Peyer's patch (tissue), 4 donors: ENCODE measurements at regions not wholly inside any gene's neighbourhood (a gene's known extent, or its start where the extent isn't known, plus 50 kb on each side); places are given as distances from the start of the nearest gene placed in this dataset.

Source experiments
- DNase-seq, 3 donors: peaks; one replicate each; pipeline ENCODE4 v3.0.0-alpha.2; 2017 to 2019
- H3K27ac ChIP-seq, 4 donors: fragments of 200-600 bp; sonication (generic); one replicate each; pipeline ENCODE4 v1.5.1; 2016 to 2019
- H3K27me3 ChIP-seq, 2 donors: fragments of 200-600 bp; sonication (generic); one replicate each; pipeline ENCODE4 v1.5.1; 2019
- H3K36me3 ChIP-seq, 3 donors: fragments of 200-600 bp; sonication (generic); one replicate each; pipeline ENCODE4 v1.5.1; 2016 to 2019
- H3K4me1 ChIP-seq, 4 donors: fragments of 200-600 bp; sonication (generic); one replicate each; pipeline ENCODE4 v1.5.1; 2016 to 2019
- H3K4me3 ChIP-seq, 4 donors: fragments of 200-600 bp; sonication (generic); 1 replicate in 3 of 4; 2 replicates in 1 of 4; pipeline ENCODE4 v1.5.1; 2016 to 2019; ENCODE audit warnings: mild to moderate bottlenecking in 1 of 4
- H3K9me3 ChIP-seq, 4 donors: fragments of 200-600 bp; sonication (generic); one replicate each; pipeline ENCODE4 v1.5.1; 2016 to 2019; ENCODE audit warnings: mild to moderate bottlenecking in 1 of 4
- POLR2A ChIP-seq, 2 donors: fragments of 450-650 bp; IDR thresholded peaks; one replicate each; pipeline ENCODE4 v1.5.1; 2017; ENCODE audit warnings: antibody characterized with exemption in 2 of 2, mild to moderate bottlenecking in 2 of 2, moderate library complexity in 2 of 2
- TF ChIP-seq, protein P1 (sequence below), 6 experiments: fragments of 450-650 bp in 4 of 6; fragments of 200-600 bp in 2 of 6; sonication (generic) in 1 of 6; IDR thresholded peaks; one replicate each; pipeline ENCODE4 v1.5.1; 2017 to 2019; ENCODE audit warnings: antibody characterized with exemption in 6 of 6, mild to moderate bottlenecking in 3 of 6, moderate library complexity in 1 of 6

DNA sequence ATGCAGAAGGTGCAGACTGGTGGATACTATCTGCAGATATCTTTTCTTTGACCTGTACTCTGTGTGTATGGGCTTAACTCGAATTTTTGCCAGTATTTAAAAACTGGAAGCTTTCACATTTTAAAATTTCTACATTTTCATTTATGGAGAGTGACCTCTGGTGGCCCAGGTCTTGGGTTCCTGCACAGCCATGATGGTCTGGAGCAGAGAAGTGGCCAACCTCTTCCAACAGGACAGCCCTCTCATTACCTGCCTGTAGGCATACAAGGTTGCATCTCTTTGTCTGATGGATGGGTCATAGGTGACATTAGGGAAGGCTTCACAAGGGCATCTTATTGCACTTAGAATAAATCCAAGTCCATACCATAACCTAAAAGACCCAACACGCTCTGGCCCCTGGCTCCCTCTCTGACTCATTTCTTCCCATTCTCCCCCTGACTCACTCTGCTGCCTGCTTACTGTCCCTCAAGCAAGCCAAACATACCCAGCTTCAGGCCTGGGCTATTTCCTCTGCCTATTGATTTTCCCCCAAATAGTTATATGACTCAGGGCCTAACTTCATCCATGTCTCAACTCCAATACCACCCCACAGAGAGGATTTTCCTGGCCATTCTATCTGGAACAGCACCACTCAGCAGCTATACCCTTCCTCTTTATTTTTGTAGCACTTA, 113.3 kb upstream of the SLC1A3 start:
- Histone ChIP-seq H3K4me3 (no peak overlapping the region), H3K27ac (no peak overlapping the region), H3K4me1 (no peaks in the 10 kb centered on the region), H3K36me3 (no peaks in the 10 kb centered on the region), H3K27me3 (no peaks in the 10 kb centered on the region), H3K9me3 (no peaks in the 10 kb centered on the region)
- TF ChIP-seq, protein P1, sequence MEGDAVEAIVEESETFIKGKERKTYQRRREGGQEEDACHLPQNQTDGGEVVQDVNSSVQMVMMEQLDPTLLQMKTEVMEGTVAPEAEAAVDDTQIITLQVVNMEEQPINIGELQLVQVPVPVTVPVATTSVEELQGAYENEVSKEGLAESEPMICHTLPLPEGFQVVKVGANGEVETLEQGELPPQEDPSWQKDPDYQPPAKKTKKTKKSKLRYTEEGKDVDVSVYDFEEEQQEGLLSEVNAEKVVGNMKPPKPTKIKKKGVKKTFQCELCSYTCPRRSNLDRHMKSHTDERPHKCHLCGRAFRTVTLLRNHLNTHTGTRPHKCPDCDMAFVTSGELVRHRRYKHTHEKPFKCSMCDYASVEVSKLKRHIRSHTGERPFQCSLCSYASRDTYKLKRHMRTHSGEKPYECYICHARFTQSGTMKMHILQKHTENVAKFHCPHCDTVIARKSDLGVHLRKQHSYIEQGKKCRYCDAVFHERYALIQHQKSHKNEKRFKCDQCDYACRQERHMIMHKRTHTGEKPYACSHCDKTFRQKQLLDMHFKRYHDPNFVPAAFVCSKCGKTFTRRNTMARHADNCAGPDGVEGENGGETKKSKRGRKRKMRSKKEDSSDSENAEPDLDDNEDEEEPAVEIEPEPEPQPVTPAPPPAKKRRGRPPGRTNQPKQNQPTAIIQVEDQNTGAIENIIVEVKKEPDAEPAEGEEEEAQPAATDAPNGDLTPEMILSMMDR (IDR thresholded peaks at IDR 0.05), result no peak
- no peak for TF ChIP-seq POLR2A (IDR thresholded peaks at IDR 0.05)
- DNase-seq, result no peak

DNA sequence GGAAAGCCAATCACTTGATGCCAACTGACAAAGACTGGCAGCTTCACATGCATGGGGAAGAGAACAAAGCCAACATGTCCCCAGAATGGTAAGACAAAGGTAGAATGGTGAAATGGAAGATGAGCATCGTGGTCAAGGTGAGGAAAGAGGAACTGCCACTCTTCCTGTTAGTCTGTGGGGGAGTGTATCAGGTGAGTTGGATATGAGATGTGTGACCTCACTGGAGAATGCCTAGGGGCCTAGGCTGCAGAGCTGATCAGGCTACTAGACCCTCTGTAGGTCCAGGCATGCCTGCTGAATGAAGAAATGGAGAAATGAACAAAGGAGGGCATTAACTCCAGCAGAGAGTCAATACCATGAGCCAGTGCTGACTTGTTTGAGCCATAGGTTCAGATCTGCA, 112.4 kb upstream of the SLC1A3 start:
- Histone ChIP-seq H3K36me3 (no peaks in the 10 kb centered on the region), H3K4me3 (no peak overlapping the region), H3K4me1 (no peaks in the 10 kb centered on the region), H3K27ac (no peak overlapping the region), H3K9me3 (no peaks in the 10 kb centered on the region), H3K27me3 (no peaks in the 10 kb centered on the region)
- DNase-seq, result no peak
- TF ChIP-seq, protein P1 (IDR thresholded peaks at IDR 0.05), result no peak
- no peak for TF ChIP-seq POLR2A (IDR thresholded peaks at IDR 0.05)

- Histone ChIP-seq H3K9me3 (no peaks in the 10 kb centered on the region), H3K27me3 (no peaks in the 10 kb centered on the region), H3K4me3 (no peak overlapping the region), H3K27ac (peak overlapping the region in 1 of 4 donors; percentile 1), H3K36me3 (no peaks in the 10 kb centered on the region), H3K4me1 (no peaks in the 10 kb centered on the region)
- no peak for TF ChIP-seq POLR2A (IDR thresholded peaks at IDR 0.05)
- TF ChIP-seq, protein P1 (IDR thresholded peaks at IDR 0.05), result no peak
- no peak for DNase-seq
Observed at GRCh38 chr5:36494841-36495601, 111.4 kb upstream of the SLC1A3 start.

DNA sequence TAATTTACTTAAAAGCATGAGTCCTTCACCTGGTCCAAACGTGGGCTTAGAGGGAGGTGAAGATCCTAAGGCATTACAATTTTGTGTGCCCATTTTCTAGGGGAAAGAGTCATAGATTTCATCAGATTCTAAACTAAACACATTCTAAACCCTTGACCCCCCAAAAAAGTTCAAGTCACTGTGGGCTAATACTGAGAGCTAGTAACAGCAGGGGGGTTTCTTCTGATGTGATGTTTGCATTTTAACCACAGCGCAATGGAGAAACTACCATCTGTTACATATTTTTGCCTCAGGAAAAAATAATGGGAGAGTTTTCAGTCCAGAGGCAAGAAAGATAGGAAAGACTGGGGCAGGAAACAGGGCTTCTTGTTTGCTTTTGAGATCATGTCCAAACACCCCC, 110.8 kb upstream of the SLC1A3 start:
- no peaks in the 10 kb centered on the region for H3K9me3 ChIP-seq
- H3K36me3 ChIP-seq, result no peaks in the 10 kb centered on the region
- no peak for DNase-seq
- H3K4me3 ChIP-seq, result no peak overlapping the region
- TF ChIP-seq POLR2A (IDR thresholded peaks at IDR 0.05), result no peak
- TF ChIP-seq, protein P1 (IDR thresholded peaks at IDR 0.05), result no peak
- no peaks in the 10 kb centered on the region for H3K27me3 ChIP-seq
- H3K4me1 ChIP-seq, result no peaks in the 10 kb centered on the region
- H3K27ac ChIP-seq, result peak overlapping the region in 1 of 4 donors; percentile 1

GRCh38 chr5:36496471-36496870, 109.9 kb upstream of the SLC1A3 start:
- Histone ChIP-seq H3K36me3 (no peaks in the 10 kb centered on the region), H3K4me3 (no peak overlapping the region), H3K9me3 (no peaks in the 10 kb centered on the region), H3K27ac (no peak overlapping the region), H3K4me1 (no peaks in the 10 kb centered on the region), H3K27me3 (no peaks in the 10 kb centered on the region)
- no peak for DNase-seq
- TF ChIP-seq, protein P1 (IDR thresholded peaks at IDR 0.05), result no peak
- no peak for TF ChIP-seq POLR2A (IDR thresholded peaks at IDR 0.05)
